ENCODE measurements at regions not wholly inside any gene's neighbourhood (a gene's known extent, or its start where the extent isn't known, plus 50 kb on each side); places are given as distances from the start of the nearest gene placed in this dataset.

- DNase-seq = no peak
These were observed 53.5 kb upstream of the ACSL1 start for GRCh38 chr4:184879271-184879670.

- no peak for DNase-seq
These were observed 56.5 kb upstream of the ACSL1 start for GRCh38 chr4:184882276-184882675.

GRCh38 chr4:184883024-184883423 lies 57.3 kb upstream of the ACSL1 start:
- no peak for DNase-seq

GRCh38 chr4:184884883-184885282 lies 59.1 kb upstream of the ACSL1 start:
- no peak for DNase-seq

GRCh38 chr4:184885602-184886001 lies 59.8 kb upstream of the ACSL1 start:
- DNase-seq = no peak

GRCh38 chr4:184887333-184887732 lies 61.6 kb upstream of the ACSL1 start:
- DNase-seq = no peak

- no peak for DNase-seq
These were observed 62.2 kb upstream of the ACSL1 start for GRCh38 chr4:184887947-184888346.

GRCh38 chr4:184889666-184890335 lies 64.0 kb upstream of the ACSL1 start:
- no peak for DNase-seq

GRCh38 chr4:184890499-184890898 lies 64.7 kb upstream of the ACSL1 start:
- DNase-seq = no peak

- DNase-seq = no peak
These were observed 66.1 kb upstream of the ACSL1 start for GRCh38 chr4:184891816-184892397.

- DNase-seq = no peak
These were observed 67.2 kb upstream of the ACSL1 start for GRCh38 chr4:184892999-184893398.

- no peak for DNase-seq
These were observed 68.2 kb upstream of the ACSL1 start for GRCh38 chr4:184893801-184894571.

GRCh38 chr4:184895012-184895695 lies 69.4 kb upstream of the ACSL1 start:
- no peak for DNase-seq

- DNase-seq = no peak
These were observed 71.3 kb upstream of the ACSL1 start for GRCh38 chr4:184896868-184897715.

GRCh38 chr4:184897895-184898294 lies 72.1 kb upstream of the ACSL1 start:
- no peak for DNase-seq

GRCh38 chr4:184898793-184899192 lies 73.0 kb upstream of the ACSL1 start:
- DNase-seq = no peak

GRCh38 chr4:184899261-184900134 lies 73.7 kb upstream of the ACSL1 start:
- no peak for DNase-seq

- no peak for DNase-seq
These were observed 74.4 kb upstream of the ACSL1 start for GRCh38 chr4:184900184-184900583.

- DNase-seq = no peak
These were observed 76.8 kb upstream of the ACSL1 start for GRCh38 chr4:184902550-184902949.

GRCh38 chr4:184906480-184907097 lies 80.8 kb upstream of the ACSL1 start:
- DNase-seq = no peak

- DNase-seq = no peak
These were observed 81.4 kb upstream of the ACSL1 start for GRCh38 chr4:184907216-184907615.
